ENCODE measurements at regions not wholly inside any gene's neighbourhood (a gene's known extent, or its start where the extent isn't known, plus 50 kb on each side); places are given as distances from the start of the nearest gene placed in this dataset.
A peak's percentile ranks its signal among the peaks of the same experiment; 100 is the strongest.

- no peak for DNase-seq
These were observed 104.9 kb upstream of the ANKH start for GRCh38 chr5:14976486-14976885.

GRCh38 chr5:14971873-14972272, 100.3 kb upstream of the ANKH start:
- no peak for DNase-seq

GRCh38 chr5:14968796-14969195, 97.2 kb upstream of the ANKH start:
- no peak for DNase-seq

- DNase-seq, result no peak
These were observed 95.6 kb upstream of the ANKH start for GRCh38 chr5:14967166-14967565.

- DNase-seq, result no peak
These were observed 94.2 kb upstream of the ANKH start for GRCh38 chr5:14965815-14966214.

GRCh38 chr5:14962604-14963003, 91.0 kb upstream of the ANKH start:
- no peak for DNase-seq

GRCh38 chr5:14960120-14960462, 88.5 kb upstream of the ANKH start:
- DNase-seq, result no peak

- no peak for DNase-seq
These were observed 88.0 kb upstream of the ANKH start for GRCh38 chr5:14959399-14960119.

- DNase-seq, result no peak
These were observed 86.6 kb upstream of the ANKH start for GRCh38 chr5:14958188-14958587.

- no peak for DNase-seq
These were observed 85.0 kb upstream of the ANKH start for GRCh38 chr5:14956423-14957046.

- no peak for DNase-seq
These were observed 83.2 kb upstream of the ANKH start for GRCh38 chr5:14954616-14955343.

- no peak for DNase-seq
These were observed 82.6 kb upstream of the ANKH start for GRCh38 chr5:14954216-14954615.

- no peak for DNase-seq
These were observed 81.6 kb upstream of the ANKH start for GRCh38 chr5:14953075-14953607.

- no peak for DNase-seq
These were observed 76.8 kb upstream of the ANKH start for GRCh38 chr5:14948383-14948782.

GRCh38 chr5:14946815-14947620, 75.4 kb upstream of the ANKH start:
- no peak for DNase-seq

- DNase-seq, result peak in 1 of 14 donors; percentile 11
These were observed 73.9 kb upstream of the ANKH start for GRCh38 chr5:14945450-14945849.

GRCh38 chr5:14944996-14945395, 73.4 kb upstream of the ANKH start:
- no peak for DNase-seq

- DNase-seq, result no peak
These were observed 72.8 kb upstream of the ANKH start for GRCh38 chr5:14944350-14944739.

GRCh38 chr5:14942212-14942611, 70.6 kb upstream of the ANKH start:
- DNase-seq, result no peak

- no peak for DNase-seq
These were observed 65.7 kb upstream of the ANKH start for GRCh38 chr5:14937254-14937653.

GRCh38 chr5:14936588-14936987, 65.0 kb upstream of the ANKH start:
- no peak for DNase-seq

GRCh38 chr5:14935341-14935740, 63.8 kb upstream of the ANKH start:
- DNase-seq, result no peak
